Ascending aorta (tissue), 2 donors: ENCODE measurements at regions not wholly inside any gene's neighbourhood (a gene's known extent, or its start where the extent isn't known, plus 50 kb on each side); places are given as distances from the start of the nearest gene placed in this dataset.

Experiments used
- DNase-seq, 2 donors: peaks; one replicate each; pipeline ENCODE4 v3.0.0-alpha.2; 2019; ENCODE audit warnings: low spot score in 2 of 2
- H3K27ac ChIP-seq, 2 donors: fragments of 200-600 bp; sonication (generic); one replicate each; pipeline ENCODE4 v1.5.1; 2016 to 2017; ENCODE audit warnings: mild to moderate bottlenecking in 1 of 2
- H3K27me3 ChIP-seq: fragments of 200-600 bp; sonication (generic); one replicate; pipeline ENCODE4 v1.5.1; 2017
- H3K36me3 ChIP-seq, 2 donors: fragments of 200-600 bp; sonication (generic); one replicate each; pipeline ENCODE4 v1.5.1; 2016
- H3K4me1 ChIP-seq, 2 donors: fragments of 200-600 bp; sonication (generic); one replicate each; pipeline ENCODE4 v1.5.1; 2016 to 2017; ENCODE audit warnings: mild to moderate bottlenecking in 1 of 2
- H3K4me3 ChIP-seq, 2 donors: fragments of 200-600 bp; sonication (generic); one replicate each; pipeline ENCODE4 v1.5.1; 2016 to 2017; ENCODE audit warnings: mild to moderate bottlenecking in 1 of 2
- H3K9me3 ChIP-seq, 2 donors: fragments of 200-600 bp; sonication (generic); one replicate each; pipeline ENCODE4 v1.5.1; 2016
- CTCF ChIP-seq, 3 experiments: fragments of 200-600 bp in 2 of 3; fragments of 450-650 bp in 1 of 3; sonication (generic) in 2 of 3; IDR thresholded peaks; one replicate each; pipeline ENCODE4 v1.5.1; 2016 to 2019; ENCODE audit warnings: antibody characterized with exemption in 3 of 3, mild to moderate bottlenecking in 1 of 3, moderate library complexity in 1 of 3
- intact Hi-C: fragments of 100-400 bp; cut with DNase I; formaldehyde crosslinking; loops from one replicate; pipeline ENCODE4 v1.15.1; 2023

- Histone ChIP-seq H3K4me3 (no peak overlapping the region), H3K4me1 (no peaks in the 10 kb centered on the region), H3K36me3 (no peaks in the 10 kb centered on the region), H3K27ac (no peak overlapping the region), H3K9me3 (no peaks in the 10 kb centered on the region), H3K27me3 (no peaks in the 10 kb centered on the region)
- intact Hi-C loops: no loop called here
- no peak for DNase-seq
- TF ChIP-seq CTCF (IDR thresholded peaks at IDR 0.05): no peak
Observed at GRCh38 chr1:239678181-239678580, 291.8 kb downstream of the CHRM3 start.

GRCh38 chr1:239682046-239682445 is 295.7 kb downstream of the CHRM3 start:
- H3K4me3 ChIP-seq: no peak overlapping the region
- TF ChIP-seq CTCF (IDR thresholded peaks at IDR 0.05): no peak
- H3K36me3 ChIP-seq: no peaks in the 10 kb centered on the region
- H3K4me1 ChIP-seq: no peaks in the 10 kb centered on the region
- intact Hi-C loops: no loop called here
- no peaks in the 10 kb centered on the region for H3K27me3 ChIP-seq
- no peak for DNase-seq
- H3K27ac ChIP-seq: no peak overlapping the region
- H3K9me3 ChIP-seq: no peaks in the 10 kb centered on the region

GRCh38 chr1:239682960-239683359 is 296.6 kb downstream of the CHRM3 start:
- no peak for DNase-seq
- intact Hi-C loops: no loop called here
- Histone ChIP-seq H3K27ac (no peak overlapping the region), H3K36me3 (no peaks in the 10 kb centered on the region), H3K9me3 (no peaks in the 10 kb centered on the region), H3K4me1 (no peaks in the 10 kb centered on the region), H3K27me3 (no peaks in the 10 kb centered on the region), H3K4me3 (no peak overlapping the region)
- no peak for TF ChIP-seq CTCF (IDR thresholded peaks at IDR 0.05)

GRCh38 chr1:239686386-239686785 is 300.0 kb downstream of the CHRM3 start:
- Histone ChIP-seq H3K27ac (no peak overlapping the region), H3K36me3 (no peaks in the 10 kb centered on the region), H3K4me3 (no peak overlapping the region), H3K27me3 (no peaks in the 10 kb centered on the region), H3K4me1 (no peaks in the 10 kb centered on the region), H3K9me3 (no peaks in the 10 kb centered on the region)
- intact Hi-C loops: no loop called here
- DNase-seq: no peak
- no peak for TF ChIP-seq CTCF (IDR thresholded peaks at IDR 0.05)

GRCh38 chr1:239696317-239696716 is 309.9 kb downstream of the CHRM3 start:
- intact Hi-C loops: no loop called here
- Histone ChIP-seq H3K27me3 (no peaks in the 10 kb centered on the region), H3K27ac (no peak overlapping the region), H3K36me3 (no peaks in the 10 kb centered on the region), H3K9me3 (no peaks in the 10 kb centered on the region), H3K4me3 (no peak overlapping the region), H3K4me1 (no peaks in the 10 kb centered on the region)
- no peak for DNase-seq
- TF ChIP-seq CTCF (IDR thresholded peaks at IDR 0.05): no peak

- Histone ChIP-seq H3K36me3 (no peaks in the 10 kb centered on the region), H3K27me3 (no peaks in the 10 kb centered on the region), H3K9me3 (no peaks in the 10 kb centered on the region), H3K4me1 (no peaks in the 10 kb centered on the region), H3K4me3 (no peak overlapping the region), H3K27ac (no peak overlapping the region)
- intact Hi-C loops: no loop called here
- TF ChIP-seq CTCF (IDR thresholded peaks at IDR 0.05): no peak
- DNase-seq: no peak
Observed at GRCh38 chr1:239700667-239701066, 314.3 kb downstream of the CHRM3 start.
